Raji (cell line): ENCODE measurements at regions not wholly inside any gene's neighbourhood (a gene's known extent, or its start where the extent isn't known, plus 50 kb on each side); places are given as distances from the start of the nearest gene placed in this dataset.

Experiments
- POLR2A ChIP-seq: IDR thresholded peaks from 2 replicates; pipeline ENCODE4 v1.6.1; 2011; ENCODE audit warnings: low read depth, low read length, control low read depth; ENCODE audit not compliant: insufficient read depth

DNA sequence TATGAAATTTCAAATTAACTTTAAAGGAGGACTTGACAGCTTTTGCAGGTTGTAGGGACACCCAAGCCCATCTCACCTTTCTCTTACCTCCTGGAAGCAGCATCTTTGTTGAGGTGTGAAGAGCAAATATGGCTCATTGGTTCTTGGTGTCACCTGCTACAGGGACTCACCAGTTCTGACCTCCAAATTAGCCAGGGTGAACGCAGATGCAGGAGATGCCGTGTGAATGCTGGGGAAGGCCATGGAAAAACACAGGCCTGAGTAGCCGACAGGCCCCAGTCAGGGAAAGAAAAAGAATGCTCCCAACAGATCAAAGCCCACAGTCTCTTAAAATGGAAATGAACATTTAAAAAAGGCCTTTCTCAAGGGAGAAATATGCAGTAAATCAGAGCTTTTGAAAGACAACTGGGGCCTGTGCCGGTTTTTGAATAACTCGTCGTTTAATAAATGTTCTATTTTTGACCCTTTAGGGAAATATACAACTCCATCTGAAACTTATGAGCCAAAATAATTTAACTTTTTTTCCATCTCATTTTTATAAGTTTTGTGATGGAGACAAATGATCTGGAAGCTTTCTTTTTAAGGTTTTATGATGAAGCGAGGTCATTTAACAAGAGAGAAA lies 167.5 kb downstream of the CD83 start:
- TF ChIP-seq POLR2A, result no peak

GRCh38 chr6:14286144-14286543 lies 168.6 kb downstream of the CD83 start:
- no peak for TF ChIP-seq POLR2A

DNA sequence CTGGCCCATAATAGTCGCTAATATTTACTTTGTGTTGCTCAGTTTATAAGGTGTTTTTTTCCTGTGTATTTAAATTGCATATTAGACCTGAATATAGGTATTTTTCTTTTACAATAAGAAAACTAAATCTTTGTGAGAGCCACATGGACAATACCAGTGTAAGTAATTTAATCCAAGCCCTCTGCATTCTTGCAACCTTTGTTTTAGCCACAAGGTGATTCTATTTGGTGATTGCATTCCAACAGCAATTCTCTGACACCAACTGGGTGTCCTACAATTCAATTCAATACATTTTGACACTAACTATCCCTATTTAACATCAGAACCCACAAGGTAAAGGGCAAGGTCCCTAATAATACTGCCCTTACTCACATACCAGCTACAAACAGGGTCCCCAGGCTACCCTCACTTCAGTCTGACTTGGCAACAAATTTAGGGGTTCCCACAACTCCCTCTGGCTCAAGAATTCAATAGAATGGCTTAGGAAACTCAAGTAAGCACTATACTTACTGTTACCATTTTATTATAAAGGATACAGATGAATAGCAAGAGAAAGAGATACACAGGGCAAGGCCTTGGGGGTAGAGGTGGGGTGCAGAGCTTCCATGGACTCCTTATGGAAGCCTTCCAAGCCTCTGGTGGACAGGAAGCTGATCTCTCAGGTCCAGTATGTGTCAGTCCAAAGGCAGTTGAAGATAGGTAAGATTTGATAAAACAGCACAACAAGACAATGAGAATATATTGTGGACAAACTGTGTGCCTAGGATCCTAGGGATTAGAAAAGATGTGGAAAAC lies 169.3 kb downstream of the CD83 start:
- TF ChIP-seq POLR2A, result no peak

- TF ChIP-seq POLR2A, result no peak
These were observed 170.1 kb downstream of the CD83 start for GRCh38 chr6:14287707-14288106.

DNA sequence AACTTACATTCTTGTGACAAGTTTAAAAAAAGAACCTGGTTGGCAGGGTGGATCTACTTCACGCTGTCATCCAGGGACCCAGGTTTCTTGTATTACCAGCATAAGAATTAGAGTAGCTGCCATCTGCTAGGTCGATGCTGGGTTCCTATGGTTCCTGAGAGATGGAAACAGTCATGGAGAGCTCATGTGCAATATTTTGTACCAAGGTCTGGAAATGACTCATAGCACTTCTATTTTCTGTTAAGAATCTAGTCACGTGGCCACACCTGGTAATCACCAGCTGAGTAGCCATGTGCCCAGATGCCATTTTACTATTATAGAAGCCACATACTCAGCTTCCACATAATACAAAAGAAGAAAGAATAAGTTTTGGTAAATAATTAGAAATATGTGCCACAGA lies 171.3 kb downstream of the CD83 start:
- no peak for TF ChIP-seq POLR2A

DNA sequence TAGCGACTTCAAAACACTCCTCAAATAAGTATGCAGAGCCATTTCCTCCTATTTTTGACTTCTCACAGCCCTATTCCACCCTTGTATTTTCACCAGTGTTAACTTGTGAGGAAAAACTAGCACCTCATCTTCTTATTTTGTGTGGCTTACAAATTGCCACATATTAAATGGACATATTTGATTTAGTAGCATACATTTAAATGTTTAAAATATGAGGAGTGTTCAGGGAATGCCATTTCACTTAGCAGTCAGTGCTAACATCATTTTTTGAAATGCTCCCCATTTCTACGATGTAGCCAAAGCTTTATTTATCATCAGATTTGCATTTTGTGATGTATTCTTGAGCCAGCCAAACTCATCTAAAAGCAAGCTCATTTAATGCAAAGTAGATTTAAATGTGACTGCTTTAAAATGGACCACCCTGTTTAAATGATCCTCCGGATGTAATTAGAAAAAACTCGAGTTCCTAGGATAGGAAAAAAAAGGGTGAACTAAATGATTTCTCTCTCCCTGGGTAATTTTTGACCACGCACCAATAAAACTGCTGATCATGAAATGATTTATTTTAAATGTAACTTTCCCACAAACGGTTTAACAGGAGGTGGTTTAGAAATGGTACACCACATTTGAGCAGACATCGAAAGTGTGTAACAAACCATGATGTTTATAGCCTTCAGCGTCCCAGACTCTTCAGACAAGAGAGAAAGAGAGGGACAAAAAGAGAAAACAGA lies 172.6 kb downstream of the CD83 start:
- no peak for TF ChIP-seq POLR2A

- TF ChIP-seq POLR2A, result no peak
These were observed 173.3 kb downstream of the CD83 start for GRCh38 chr6:14290772-14291330.

GRCh38 chr6:14291331-14291730 lies 173.8 kb downstream of the CD83 start:
- TF ChIP-seq POLR2A, result no peak

GRCh38 chr6:14292119-14292518 lies 174.5 kb downstream of the CD83 start:
- no peak for TF ChIP-seq POLR2A

- TF ChIP-seq POLR2A, result no peak
These were observed 176.8 kb downstream of the CD83 start for GRCh38 chr6:14294270-14294951.

- TF ChIP-seq POLR2A, result no peak
These were observed 187.6 kb downstream of the CD83 start for GRCh38 chr6:14305131-14305530.

GRCh38 chr6:14305624-14306023 lies 188.1 kb downstream of the CD83 start:
- TF ChIP-seq POLR2A, result no peak

DNA sequence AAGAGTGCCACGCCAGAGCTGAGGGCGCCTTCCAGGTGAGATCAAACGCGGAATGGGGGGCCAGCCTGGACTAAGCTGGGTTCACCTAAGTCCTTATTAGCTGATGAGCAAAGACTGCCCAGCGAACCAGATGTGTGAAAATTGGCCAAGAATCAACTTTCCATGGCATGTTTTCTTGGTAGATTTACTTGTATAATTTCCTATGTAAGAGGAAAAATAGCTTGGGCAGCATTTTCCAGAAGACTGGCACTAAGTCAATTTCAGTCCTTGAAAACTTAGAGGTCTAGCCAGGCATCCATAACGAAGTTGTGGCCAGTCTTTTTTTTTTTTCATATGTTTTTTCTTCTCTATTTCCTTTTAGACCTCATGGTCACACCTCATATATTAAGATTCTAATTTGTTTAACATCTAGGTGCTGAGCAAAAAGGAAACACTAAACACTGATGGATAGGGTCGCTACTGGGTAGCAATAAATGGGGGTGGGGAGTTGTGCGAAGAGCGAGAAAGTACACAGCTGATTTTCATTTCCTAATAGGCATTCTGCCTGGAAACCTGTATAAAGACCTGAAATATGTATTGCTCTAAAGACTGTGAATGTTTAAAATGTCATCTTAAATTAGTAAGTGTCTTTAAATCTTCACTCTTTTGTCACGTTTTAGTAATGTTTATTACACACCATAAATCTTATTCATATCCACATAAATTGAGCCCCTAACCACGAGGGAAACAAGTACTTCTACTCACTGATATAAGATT lies 188.8 kb downstream of the CD83 start:
- TF ChIP-seq POLR2A, result no peak

GRCh38 chr6:14309516-14309915 lies 191.9 kb downstream of the CD83 start:
- no peak for TF ChIP-seq POLR2A

DNA sequence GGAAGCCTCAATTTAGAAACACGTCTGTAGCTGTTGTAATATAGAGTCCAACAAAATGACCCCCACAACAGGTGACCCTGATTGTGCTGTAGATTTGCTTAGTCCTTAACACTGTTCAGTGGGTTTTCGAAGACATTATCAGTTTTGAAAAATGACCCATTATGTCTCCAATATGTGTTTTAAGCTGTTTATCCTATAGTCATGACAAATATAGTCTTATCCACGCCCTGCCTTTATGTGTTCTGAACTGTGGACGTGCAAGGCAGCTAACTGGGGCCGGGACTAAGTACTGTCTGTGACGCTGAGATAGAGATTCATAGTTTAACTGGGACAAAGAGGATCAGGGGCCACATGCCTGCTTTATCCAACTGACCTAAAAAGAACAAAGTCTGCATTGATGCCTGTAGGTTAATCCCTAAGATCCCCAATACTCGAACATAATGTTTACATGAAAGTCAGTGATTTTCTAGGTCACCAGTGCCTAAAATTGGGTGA lies 192.4 kb downstream of the CD83 start:
- TF ChIP-seq POLR2A, result no peak

DNA sequence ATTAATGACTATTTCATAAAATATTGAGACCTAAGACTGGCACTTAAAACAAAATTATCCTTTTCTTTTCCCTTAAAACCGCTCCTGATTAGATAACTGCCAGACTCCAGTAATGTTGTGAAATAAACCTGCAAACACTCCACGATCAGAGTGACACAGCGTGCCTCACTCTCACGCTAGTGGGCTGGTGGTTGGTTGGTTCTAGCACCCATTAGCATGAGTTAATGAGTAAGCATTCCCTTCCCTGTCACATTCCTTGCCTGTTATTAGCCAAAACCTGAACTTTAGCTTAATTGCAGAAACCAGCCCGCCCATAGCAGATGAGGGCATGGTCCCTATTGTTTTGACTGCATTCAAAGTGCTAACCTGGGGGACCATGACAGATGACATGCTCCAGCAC lies 193.4 kb downstream of the CD83 start:
- no peak for TF ChIP-seq POLR2A
